Mesendoderm (in vitro differentiated cells): ENCODE measurements at regions not wholly inside any gene's neighbourhood (a gene's known extent, or its start where the extent isn't known, plus 50 kb on each side); places are given as distances from the start of the nearest gene placed in this dataset.

ENCODE experiments used
- DNase-seq: peaks from one replicate; pipeline ENCODE4 v3.0.0; 2013
- H2AK5ac ChIP-seq: 2 replicates; pipeline ENCODE4 v1.6.1; 2013; ENCODE audit warnings: low read length, inconsistent platforms
- H2BK120ac ChIP-seq: 2 replicates; pipeline ENCODE4 v1.6.1; 2013; ENCODE audit warnings: low read depth, mild to moderate bottlenecking, low read length, moderate library complexity, mixed read lengths
- H2BK15ac ChIP-seq: replicated peaks from 2 replicates; pipeline ENCODE4 v1.6.1; 2013; ENCODE audit warnings: low read depth, mild to moderate bottlenecking, moderate library complexity
- H2BK5ac ChIP-seq: 2 replicates; pipeline ENCODE4 v1.6.1; 2013; ENCODE audit warnings: low read length, inconsistent platforms
- H3K18ac ChIP-seq: 2 replicates; pipeline ENCODE4 v1.6.1; 2013; ENCODE audit warnings: mild to moderate bottlenecking, low read length, mixed read lengths
- H3K23ac ChIP-seq: one replicate; pipeline ENCODE4 v1.6.1; 2013; ENCODE audit warnings: low read length
- H3K27ac ChIP-seq: 2 replicates; pipeline ENCODE4 v1.5.1; 2013; ENCODE audit warnings: low read depth, mild to moderate bottlenecking, inconsistent platforms, low read length, moderate library complexity
- H3K27me3 ChIP-seq: 2 replicates; pipeline ENCODE4 v1.6.1; 2013; ENCODE audit warnings: low read length, control low read depth, mild to moderate bottlenecking, inconsistent platforms; ENCODE audit not compliant: insufficient read depth, poor library complexity
- H3K36me3 ChIP-seq: 2 replicates; pipeline ENCODE4 v1.6.1; 2013; ENCODE audit warnings: low read length, inconsistent platforms; ENCODE audit not compliant: control insufficient read depth, insufficient read depth
- H3K4ac ChIP-seq: one replicate; pipeline ENCODE4 v1.6.1; 2013; ENCODE audit warnings: low read depth, mild to moderate bottlenecking, low read length, moderate library complexity
- H3K4me1 ChIP-seq: 2 replicates; pipeline ENCODE4 v1.6.1; 2013; ENCODE audit warnings: low read depth, low read length, inconsistent platforms; ENCODE audit not compliant: control insufficient read depth
- H3K4me2 ChIP-seq: 2 replicates; pipeline ENCODE4 v1.6.1; 2013; ENCODE audit warnings: low read length
- H3K4me3 ChIP-seq: 2 replicates; pipeline ENCODE4 v1.5.1; 2013; ENCODE audit warnings: mild to moderate bottlenecking, low read length
- H3K56ac ChIP-seq: one replicate; pipeline ENCODE4 v1.6.1; 2013; ENCODE audit warnings: low read length
- H3K79me1 ChIP-seq: 2 replicates; pipeline ENCODE4 v1.6.1; 2013; ENCODE audit warnings: low read length, inconsistent platforms
- H3K79me2 ChIP-seq: 2 replicates; pipeline ENCODE4 v1.6.1; 2013; ENCODE audit warnings: mild to moderate bottlenecking, low read length; ENCODE audit not compliant: control insufficient read depth, insufficient read depth
- H3K9ac ChIP-seq: 2 replicates; pipeline ENCODE4 v1.6.1; 2013; ENCODE audit warnings: low read length, inconsistent platforms
- H4K5ac ChIP-seq: one replicate; pipeline ENCODE4 v1.6.1; 2013; ENCODE audit warnings: low read length
- H4K8ac ChIP-seq: one replicate; pipeline ENCODE4 v1.6.1; 2013; ENCODE audit warnings: low read depth, mild to moderate bottlenecking, control low read depth, low read length, moderate library complexity
- WGBS: extraction: QIAGEN DNeasy Blood & Tissue Kit; methylation state at CpG from one replicate; pipeline ENCODE4 v1.1.7; 2013; ENCODE audit warnings: low lambda C conversion rate, missing lambda C conversion rate; ENCODE audit not compliant: insufficient coverage; ENCODE audit errors: extremely low coverage; 5-methylcytosine and 5-hydroxymethylcytosine counted together

GRCh38 chr5:148924817-148925216 lies 98.4 kb downstream of the ADRB2 start:
- H3K79me2 ChIP-seq, result no peaks in the 10 kb centered on the region
- no peaks in the 10 kb centered on the region for H3K79me1 ChIP-seq
- no peak overlapping the region for H3K18ac ChIP-seq
- peaks cover 3% of the 10 kb centered on the region for H3K4me1 ChIP-seq
- H2BK120ac ChIP-seq, result no peak overlapping the region
- H4K8ac ChIP-seq, result no peak overlapping the region
- no peaks in the 10 kb centered on the region for H3K36me3 ChIP-seq
- H3K4ac ChIP-seq, result no peak overlapping the region
- H3K4me2 ChIP-seq, result no peak overlapping the region
- H4K5ac ChIP-seq, result no peak overlapping the region
- no peak overlapping the region for H3K23ac ChIP-seq
- no peak overlapping the region for H3K4me3 ChIP-seq
- no peak overlapping the region for H2BK15ac ChIP-seq
- WGBS, result no CpG with 5 or more reads among the region's 5 CpGs
- H3K27me3 ChIP-seq, result no peaks in the 10 kb centered on the region
- H3K27ac ChIP-seq, result no peak overlapping the region
- H3K9ac ChIP-seq, result no peak overlapping the region
- H3K56ac ChIP-seq, result no peak overlapping the region
- no peak for DNase-seq
- no peak overlapping the region for H2AK5ac ChIP-seq
- H2BK5ac ChIP-seq, result no peak overlapping the region

GRCh38 chr5:148926207-148926606 lies 99.8 kb downstream of the ADRB2 start:
- Histone ChIP-seq H3K36me3 (no peaks in the 10 kb centered on the region), H3K56ac (no peak overlapping the region), H2AK5ac (no peak overlapping the region), H3K27me3 (no peaks in the 10 kb centered on the region), H3K4me1 (no peaks in the 10 kb centered on the region), H3K18ac (no peak overlapping the region), H3K79me2 (no peaks in the 10 kb centered on the region), H3K79me1 (no peaks in the 10 kb centered on the region), H2BK5ac (no peak overlapping the region), H4K8ac (no peak overlapping the region), H2BK120ac (no peak overlapping the region), H3K4me3 (no peak overlapping the region), H3K9ac (no peak overlapping the region), H4K5ac (no peak overlapping the region), H3K23ac (no peak overlapping the region), H3K27ac (no peak overlapping the region), H3K4ac (no peak overlapping the region), H3K4me2 (no peak overlapping the region), H2BK15ac (no peak overlapping the region)
- DNase-seq, result no peak
- no CpG with 5 or more reads among the region's 5 CpGs for WGBS

GRCh38 chr5:148927307-148927946 lies 101.0 kb downstream of the ADRB2 start:
- no peak overlapping the region for H3K18ac ChIP-seq
- no peak overlapping the region for H3K4ac ChIP-seq
- no peak overlapping the region for H3K23ac ChIP-seq
- DNase-seq, result no peak
- H2AK5ac ChIP-seq, result no peak overlapping the region
- H3K27me3 ChIP-seq, result no peaks in the 10 kb centered on the region
- no peak overlapping the region for H4K5ac ChIP-seq
- H2BK15ac ChIP-seq, result no peak overlapping the region
- H3K79me1 ChIP-seq, result no peaks in the 10 kb centered on the region
- no peaks in the 10 kb centered on the region for H3K36me3 ChIP-seq
- no CpG with 5 or more reads among the region's 3 CpGs for WGBS
- H3K27ac ChIP-seq, result no peak overlapping the region
- H2BK120ac ChIP-seq, result no peak overlapping the region
- no peak overlapping the region for H2BK5ac ChIP-seq
- H3K4me3 ChIP-seq, result no peak overlapping the region
- H3K4me2 ChIP-seq, result no peak overlapping the region
- no peaks in the 10 kb centered on the region for H3K4me1 ChIP-seq
- no peak overlapping the region for H4K8ac ChIP-seq
- H3K79me2 ChIP-seq, result no peaks in the 10 kb centered on the region
- no peak overlapping the region for H3K9ac ChIP-seq
- H3K56ac ChIP-seq, result no peak overlapping the region

GRCh38 chr5:148928141-148928540 lies 101.7 kb downstream of the ADRB2 start:
- DNase-seq, result no peak
- no peaks in the 10 kb centered on the region for H3K36me3 ChIP-seq
- H2AK5ac ChIP-seq, result no peak overlapping the region
- H3K27ac ChIP-seq, result no peak overlapping the region
- no peaks in the 10 kb centered on the region for H3K27me3 ChIP-seq
- no peak overlapping the region for H4K5ac ChIP-seq
- H3K9ac ChIP-seq, result no peak overlapping the region
- no peak overlapping the region for H3K4ac ChIP-seq
- no peak overlapping the region for H3K4me3 ChIP-seq
- H3K23ac ChIP-seq, result no peak overlapping the region
- no peak overlapping the region for H3K56ac ChIP-seq
- no peak overlapping the region for H3K4me2 ChIP-seq
- H3K18ac ChIP-seq, result no peak overlapping the region
- no peak overlapping the region for H4K8ac ChIP-seq
- H3K79me1 ChIP-seq, result no peaks in the 10 kb centered on the region
- no peak overlapping the region for H2BK120ac ChIP-seq
- no peaks in the 10 kb centered on the region for H3K4me1 ChIP-seq
- no peak overlapping the region for H2BK5ac ChIP-seq
- H3K79me2 ChIP-seq, result no peaks in the 10 kb centered on the region
- no peak overlapping the region for H2BK15ac ChIP-seq

DNA sequence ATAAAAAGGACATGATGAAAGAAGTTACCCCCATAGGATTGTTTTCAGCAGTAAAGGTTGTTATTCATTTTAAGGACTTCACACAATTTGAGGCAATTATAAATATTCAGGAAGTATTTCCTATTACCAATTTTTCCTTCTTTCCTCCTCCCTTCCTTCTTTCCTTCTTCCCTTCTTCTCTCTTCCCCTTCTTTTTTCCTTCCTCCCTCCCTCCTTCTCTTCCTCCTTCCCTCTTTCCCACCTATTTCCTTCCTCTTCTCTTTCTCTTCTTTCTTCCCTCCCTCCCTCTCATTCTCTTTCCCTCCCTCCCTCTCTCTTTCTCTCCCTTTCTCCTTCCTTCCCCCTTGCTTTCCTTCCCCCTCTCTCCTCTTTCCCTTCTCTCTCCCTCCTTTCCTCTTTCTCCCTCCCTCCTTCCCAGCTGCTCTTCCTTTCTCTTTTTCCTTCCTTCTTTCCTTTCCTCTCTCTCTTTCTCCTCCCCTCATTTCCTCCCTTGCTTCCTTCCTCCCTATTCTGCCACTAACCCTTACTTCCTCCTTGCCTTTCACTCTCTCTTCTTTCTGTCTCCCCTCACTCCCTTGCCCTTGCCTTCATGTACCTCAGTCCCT lies 105.1 kb downstream of the ADRB2 start:
- H4K5ac ChIP-seq, result no peak overlapping the region
- no peaks in the 10 kb centered on the region for H3K79me1 ChIP-seq
- H3K27me3 ChIP-seq, result no peaks in the 10 kb centered on the region
- H3K27ac ChIP-seq, result no peak overlapping the region
- no peak overlapping the region for H2BK15ac ChIP-seq
- H2BK120ac ChIP-seq, result no peak overlapping the region
- H3K4ac ChIP-seq, result no peak overlapping the region
- no peak overlapping the region for H3K23ac ChIP-seq
- no peaks in the 10 kb centered on the region for H3K4me1 ChIP-seq
- no peak overlapping the region for H3K4me3 ChIP-seq
- no peak overlapping the region for H3K18ac ChIP-seq
- no peak overlapping the region for H3K56ac ChIP-seq
- no peak for DNase-seq
- H3K79me2 ChIP-seq, result no peaks in the 10 kb centered on the region
- no peak overlapping the region for H2BK5ac ChIP-seq
- no peak overlapping the region for H4K8ac ChIP-seq
- H3K4me2 ChIP-seq, result no peak overlapping the region
- no peaks in the 10 kb centered on the region for H3K36me3 ChIP-seq
- no peak overlapping the region for H2AK5ac ChIP-seq
- no peak overlapping the region for H3K9ac ChIP-seq

DNA sequence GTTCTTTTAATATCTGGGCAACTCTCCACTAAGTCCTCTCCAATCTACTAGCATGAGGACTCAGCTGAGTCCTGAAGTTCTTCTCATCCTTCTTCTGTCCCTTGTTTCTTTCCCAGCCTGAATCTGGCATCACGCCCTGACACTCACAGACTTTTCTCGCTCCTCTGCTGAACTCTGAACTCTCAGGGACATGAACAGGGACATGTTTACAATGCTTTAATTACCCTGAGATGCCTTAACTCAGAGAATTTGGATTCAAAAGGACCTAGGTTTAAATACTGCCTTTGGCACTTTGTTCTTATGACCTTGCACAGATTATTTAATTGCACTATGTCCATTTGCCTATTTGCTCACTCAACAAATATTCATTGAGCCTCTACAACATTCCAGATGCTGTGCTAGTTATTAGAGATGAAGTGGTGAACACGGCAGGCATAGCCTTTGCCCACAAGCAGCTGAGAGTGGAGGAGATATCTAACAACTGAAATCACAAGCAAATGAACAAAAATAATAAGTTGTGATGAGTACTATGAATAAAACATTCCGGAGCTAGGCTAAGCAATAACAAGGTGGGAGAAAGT lies 106.0 kb downstream of the ADRB2 start:
- no peak overlapping the region for H4K5ac ChIP-seq
- no peak overlapping the region for H3K4ac ChIP-seq
- DNase-seq, result no peak

More for the DNA sequence above, 106.0 kb downstream of the ADRB2 start:
- Histone ChIP-seq H3K79me2 (no peaks in the 10 kb centered on the region), H4K8ac (no peak overlapping the region), H3K27ac (no peak overlapping the region), H3K9ac (no peak overlapping the region), H2BK120ac (no peak overlapping the region), H3K36me3 (no peaks in the 10 kb centered on the region), H2BK5ac (no peak overlapping the region), H3K23ac (no peak overlapping the region), H3K56ac (no peak overlapping the region), H2BK15ac (no peak overlapping the region), H3K18ac (no peak overlapping the region), H3K4me2 (no peak overlapping the region), H3K27me3 (no peaks in the 10 kb centered on the region), H3K4me3 (no peak overlapping the region), H3K79me1 (no peaks in the 10 kb centered on the region), H3K4me1 (no peaks in the 10 kb centered on the region), H2AK5ac (no peak overlapping the region)
- no CpG with 5 or more reads among the region's 4 CpGs for WGBS
